NCI-H1436 treated with DMSO at 0.1 percent for 48 hours (cell line): ENCODE measurements at regions not wholly inside any gene's neighbourhood (a gene's known extent, or its start where the extent isn't known, plus 50 kb on each side); places are given as distances from the start of the nearest gene placed in this dataset.
"Not testable (repeated sequence)": the region's sequence is repeated elsewhere in the genome, so short reads cannot be mapped to it uniquely, and the experiment has no call there.

Experiments
- DNase-seq: peaks from one replicate; lab custom pipeline; 2025; lab: John Stamatoyannopoulos, UW

DNA sequence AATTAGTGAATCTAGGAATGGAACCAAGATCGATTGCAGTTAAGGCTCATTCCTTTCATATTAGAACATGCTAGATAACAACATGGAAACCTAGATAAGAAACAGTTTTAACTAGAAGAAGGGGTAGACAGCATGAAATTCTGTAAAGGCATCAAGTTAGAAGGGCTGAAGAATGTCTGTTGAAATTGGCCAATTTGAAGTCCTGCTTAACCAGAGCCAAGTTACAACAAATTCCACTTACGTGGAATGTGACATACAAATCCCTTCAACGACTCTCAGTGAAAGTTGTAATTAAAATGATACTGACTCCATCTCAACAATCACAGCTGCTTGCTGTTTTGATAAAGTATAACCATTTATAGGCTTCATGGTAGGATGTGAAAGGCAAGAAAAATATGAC, 1065.7 kb downstream of the DNAJB9 start:
- DNase-seq, result no peak

DNA sequence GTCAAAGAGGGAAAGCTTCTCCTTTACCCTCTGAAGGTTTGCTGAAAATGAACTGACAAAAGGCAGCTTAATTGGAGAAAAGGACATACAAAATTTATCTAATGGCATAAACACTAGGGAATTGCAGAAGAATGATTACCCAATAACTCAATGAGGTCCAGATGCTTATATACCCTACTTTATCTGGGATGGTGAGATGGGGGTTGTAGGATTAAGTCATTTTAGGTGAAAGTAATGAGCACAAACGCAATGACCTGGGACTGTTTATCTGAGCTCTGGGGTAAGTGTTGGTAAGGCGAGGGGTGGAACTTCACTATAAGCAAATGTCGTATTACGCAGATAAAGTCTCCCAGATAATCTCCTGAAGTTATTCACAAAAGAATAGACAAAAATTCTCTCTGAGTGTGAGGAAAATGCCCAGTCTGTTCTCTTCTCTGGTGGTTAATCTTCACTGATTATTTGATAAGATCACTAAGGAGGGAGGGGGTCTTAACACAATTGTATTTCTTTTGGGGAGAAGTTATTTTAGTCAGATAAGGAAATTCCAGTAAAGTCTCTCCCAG, 1067.8 kb downstream of the DNAJB9 start:
- no peak for DNase-seq

DNA sequence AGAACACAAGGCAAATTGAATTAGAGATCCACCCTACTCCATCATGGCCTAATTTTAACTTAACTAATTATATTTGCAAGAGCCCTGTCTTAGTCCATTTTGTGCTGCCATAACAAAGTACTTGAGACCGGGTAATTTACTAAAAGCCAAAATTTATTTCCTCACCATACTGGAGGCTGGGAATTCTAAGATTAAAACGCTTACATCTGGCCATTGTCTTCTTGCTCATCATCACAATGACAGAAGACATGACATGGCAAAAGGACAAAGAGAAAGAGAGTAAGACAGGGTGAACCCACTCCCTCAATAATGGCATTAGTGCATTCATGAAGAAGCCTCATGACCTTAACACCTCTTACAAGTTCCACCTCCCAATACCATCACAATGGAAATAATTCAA, 1068.6 kb downstream of the DNAJB9 start:
- no peak for DNase-seq

DNA sequence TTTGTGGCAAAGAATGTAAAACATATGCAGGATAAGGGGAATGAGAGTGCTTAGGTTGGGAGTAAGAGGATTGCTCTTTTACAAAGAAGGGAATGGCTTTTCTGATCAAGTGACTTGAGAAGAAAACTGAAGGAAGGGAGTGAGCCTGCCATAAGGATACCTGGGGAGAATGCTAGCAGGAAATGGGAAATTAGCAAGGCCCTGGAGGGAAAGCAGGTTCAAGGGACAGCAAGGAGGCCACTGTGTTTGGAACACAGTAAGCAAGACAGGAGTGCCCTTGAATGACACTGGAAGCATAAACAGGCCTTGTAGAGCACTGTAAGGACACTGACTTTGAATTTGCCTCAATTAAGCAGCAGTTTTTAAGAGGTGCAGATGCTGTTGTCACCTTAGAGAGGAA, 1069.9 kb downstream of the DNAJB9 start:
- DNase-seq, result no peak

DNA sequence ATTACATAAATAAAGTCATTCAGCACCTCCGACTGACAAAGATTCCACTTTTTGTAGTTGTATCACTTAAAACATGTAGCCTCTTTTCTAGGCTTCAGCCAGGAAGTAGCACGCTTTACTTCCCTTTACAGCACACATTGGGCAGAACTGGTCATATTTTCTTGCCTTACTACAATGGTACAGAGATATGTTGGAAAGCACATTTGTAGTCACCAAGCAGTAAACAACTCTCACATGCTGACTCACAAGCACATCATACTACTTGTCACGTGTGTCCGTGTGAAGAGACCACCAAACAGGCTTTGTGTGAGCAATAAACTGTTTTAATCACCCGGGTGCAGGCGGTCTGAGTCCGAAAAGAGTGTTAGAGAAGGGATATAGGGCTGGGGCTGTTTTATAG, 1071.8 kb downstream of the DNAJB9 start:
- DNase-seq, result no peak

DNA sequence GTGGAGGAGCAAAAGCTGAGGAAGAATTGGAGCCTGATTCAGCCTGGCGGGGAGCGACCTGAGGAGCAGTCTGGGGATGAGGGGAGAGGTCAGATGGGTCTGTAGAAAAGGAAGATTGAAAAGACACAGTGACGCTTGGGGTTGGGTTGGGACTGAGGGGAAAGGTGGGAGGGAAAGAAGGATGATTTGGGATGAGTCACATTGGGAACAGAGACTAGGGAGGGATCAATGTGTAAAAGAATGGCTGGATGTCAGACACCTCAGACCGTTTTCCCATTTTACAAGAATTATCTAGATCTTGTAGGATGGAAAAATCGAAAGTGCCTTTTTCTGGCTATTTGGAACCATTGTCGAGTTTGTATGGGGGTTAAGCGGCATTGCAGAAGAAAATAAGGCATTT, 1076.5 kb downstream of the DNAJB9 start:
- no peak for DNase-seq

DNA sequence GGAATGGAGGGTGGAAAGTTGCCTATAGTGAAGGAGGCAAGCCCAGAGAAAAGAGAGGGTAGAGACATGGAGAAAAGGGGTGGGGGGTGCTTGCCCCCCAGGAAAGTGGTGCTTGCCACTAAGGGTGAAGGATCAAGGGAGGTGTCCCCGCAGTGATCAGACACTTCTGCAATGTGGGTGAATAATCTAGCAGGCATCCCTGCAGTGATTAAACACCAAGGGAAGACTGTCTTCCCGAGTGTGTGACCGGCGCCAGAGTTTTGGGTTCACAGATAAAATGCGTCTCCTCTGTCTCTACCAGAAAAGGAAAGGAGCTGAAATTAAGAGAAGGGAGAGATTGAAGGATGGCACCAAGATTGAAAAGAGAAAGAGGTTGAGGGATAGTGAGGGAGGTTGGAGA, 1076.9 kb downstream of the DNAJB9 start:
- DNase-seq, result not testable (repeated sequence)

DNA sequence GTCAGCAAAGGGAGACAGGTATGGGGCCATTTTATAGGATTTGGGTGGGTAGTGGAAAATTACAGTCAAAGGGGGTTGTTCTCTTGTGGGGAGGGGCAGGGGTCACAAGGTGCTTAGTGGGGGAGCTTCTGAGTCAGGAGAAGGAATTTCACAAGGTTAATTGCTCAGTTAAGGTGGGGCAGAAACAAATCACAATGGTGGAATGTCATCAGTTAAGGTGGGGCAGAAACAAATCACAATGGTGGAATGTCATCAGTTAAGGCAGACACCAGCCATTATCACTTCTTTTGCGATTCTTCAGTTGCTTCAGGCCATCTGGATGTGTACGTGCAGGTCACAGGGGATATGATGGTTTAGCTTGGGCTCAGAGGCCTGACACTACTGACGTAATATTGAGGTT, 1077.6 kb downstream of the DNAJB9 start:
- not testable (repeated sequence) for DNase-seq

DNA sequence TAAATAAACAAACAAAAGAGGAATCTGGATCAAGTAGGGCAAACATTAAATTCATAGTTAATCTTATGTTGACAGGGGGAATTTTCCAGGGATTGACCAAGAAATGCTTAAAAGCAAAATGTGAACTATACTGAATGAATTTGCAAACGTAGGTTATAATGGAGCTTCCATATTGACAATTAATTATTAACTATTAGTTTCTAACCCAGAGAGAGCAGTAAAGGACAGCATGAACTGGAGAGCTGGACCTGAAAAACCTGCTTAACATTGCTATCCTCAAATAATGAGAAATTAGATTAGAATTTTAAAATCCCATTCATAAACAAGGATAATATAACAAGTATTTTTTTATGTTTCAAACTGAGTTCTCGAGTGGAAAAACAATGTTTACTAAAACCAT, 1089.6 kb downstream of the DNAJB9 start:
- no peak for DNase-seq

DNA sequence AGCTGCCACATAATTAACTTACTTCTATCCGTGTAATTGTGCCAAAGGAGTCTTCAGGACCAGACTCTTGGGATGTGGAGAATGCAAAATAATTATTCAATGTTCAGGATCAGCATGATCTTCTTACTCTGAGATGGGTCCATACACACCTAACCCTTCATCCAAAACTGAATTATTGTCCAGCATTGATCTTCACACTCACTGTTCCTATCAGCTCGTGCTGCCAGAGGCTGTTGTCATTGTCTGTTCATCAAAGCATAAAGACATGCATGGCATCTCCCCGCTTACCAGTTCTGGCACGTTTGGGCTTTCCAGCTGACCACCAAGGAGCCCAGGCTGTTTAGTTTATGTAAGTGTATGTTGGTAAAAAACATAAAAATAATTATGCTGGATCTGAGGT, 1090.7 kb downstream of the DNAJB9 start:
- no peak for DNase-seq

DNA sequence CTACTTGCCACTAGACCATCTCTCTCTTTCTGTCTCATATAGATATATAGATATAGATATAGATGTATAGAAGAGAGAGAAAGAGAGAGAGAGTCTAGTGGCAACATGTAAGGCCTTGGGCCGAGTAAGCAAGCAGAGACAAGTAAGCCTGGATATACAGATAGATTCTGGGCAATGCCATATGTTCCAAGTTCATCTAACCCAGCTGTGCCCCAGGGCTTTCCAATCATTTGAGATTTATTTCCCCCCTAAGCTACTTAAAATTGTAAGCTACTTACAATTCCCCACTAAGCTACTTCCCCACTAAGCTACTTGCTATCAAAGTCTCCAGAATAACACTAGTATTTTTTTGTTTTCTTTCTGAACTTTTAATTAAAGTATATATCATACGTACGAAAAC, 1094.1 kb downstream of the DNAJB9 start:
- DNase-seq, result no peak

DNA sequence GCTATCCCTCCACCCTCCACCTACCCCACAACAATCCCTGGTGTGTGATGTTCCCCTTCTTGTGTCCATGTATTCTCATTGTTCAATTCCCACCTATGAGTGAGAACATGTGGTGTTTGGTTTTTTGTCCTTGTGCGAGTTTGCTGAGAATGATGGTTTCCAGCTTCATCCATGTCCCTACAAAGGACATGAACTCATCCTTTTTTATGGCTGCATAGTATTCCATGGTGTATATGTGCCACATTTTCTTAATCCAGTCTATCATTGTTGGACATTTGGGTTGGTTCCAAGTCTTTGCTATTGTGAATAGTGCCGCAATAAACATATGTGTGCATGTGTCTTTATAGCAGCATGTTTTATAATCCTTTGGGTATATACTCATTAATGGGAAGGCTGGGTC, 1117.6 kb downstream of the DNAJB9 start:
- DNase-seq, result not testable (repeated sequence)

DNA sequence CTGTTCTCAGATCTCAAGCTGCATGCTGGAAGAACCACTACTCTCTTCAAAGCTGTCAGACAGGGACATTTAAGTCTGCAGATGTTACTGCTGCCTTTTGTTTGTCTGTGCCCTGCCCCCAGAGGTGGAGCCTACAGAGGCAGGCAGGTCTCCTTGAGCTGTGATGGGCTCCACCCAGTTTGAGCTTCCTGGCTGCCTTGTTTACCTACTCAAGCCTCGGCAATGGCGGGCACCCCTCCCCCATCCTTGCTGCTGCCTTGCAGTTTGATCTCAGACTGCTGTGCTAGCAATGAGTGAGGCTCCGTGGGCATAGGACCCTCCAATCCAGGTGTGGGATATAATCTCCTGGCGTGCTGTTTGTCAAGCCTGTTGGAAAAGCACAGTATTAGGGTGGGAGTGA, 1122.9 kb downstream of the DNAJB9 start:
- DNase-seq, result not testable (repeated sequence)

DNA sequence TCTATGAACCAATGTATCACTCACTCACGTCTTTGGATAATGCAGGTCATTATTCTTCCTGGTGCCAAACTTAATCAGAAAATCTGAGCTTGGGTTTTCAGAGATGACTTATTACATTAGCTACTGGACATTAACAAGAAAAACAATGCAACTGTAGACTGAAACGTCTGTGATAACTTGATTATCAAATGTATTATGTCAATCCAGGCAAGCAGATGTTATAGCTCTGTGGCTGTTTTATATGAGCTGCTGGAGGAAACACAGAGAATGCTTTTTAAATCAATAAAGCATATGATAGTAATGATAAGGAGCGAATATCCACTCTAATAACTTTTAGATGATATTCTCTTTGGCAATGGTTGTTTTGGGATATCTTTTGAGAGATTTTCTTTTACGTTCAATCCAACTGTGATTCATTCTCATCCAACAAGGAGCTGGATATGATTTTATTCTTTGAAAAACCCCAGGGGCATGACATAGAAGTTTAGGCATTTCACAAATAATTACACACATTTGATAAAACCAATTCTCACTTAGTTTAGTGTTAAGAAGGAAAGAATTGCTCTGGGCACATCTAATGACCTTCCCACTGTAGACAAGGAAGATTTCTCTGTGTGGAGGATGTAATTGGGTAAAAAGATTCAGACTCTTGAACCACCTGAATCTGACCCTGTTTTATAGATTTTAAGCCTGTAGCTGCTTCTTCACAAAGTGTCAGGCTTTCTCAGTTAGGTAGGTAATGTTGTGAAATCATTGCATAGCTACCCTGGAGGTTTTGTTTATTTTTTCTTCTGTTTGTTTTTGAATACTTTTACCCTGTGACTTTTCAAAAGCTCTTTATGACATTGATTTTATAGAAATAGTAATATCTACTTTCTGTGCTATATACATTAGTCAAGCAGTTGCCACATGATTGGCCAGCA, 1124.7 kb downstream of the DNAJB9 start:
- DNase-seq, result no peak

DNA sequence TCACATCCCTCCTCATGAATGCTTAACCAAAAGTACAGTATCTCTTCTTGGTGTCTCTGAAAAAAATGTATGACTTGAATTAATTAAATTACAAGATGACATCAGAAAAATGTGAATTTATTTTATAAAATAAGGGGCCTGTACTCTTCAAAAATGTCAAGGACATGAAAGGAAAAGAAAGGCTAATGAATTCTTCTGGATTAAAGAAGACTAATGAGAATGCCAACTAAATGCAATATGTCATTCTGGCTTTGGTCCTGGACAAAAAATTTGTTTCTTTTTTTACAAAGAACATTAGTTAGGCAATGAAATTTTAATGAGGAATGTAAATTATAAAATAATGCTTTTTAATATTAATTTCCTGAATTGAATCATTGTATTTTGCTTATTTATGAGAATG, 1125.7 kb downstream of the DNAJB9 start:
- DNase-seq, result no peak

DNA sequence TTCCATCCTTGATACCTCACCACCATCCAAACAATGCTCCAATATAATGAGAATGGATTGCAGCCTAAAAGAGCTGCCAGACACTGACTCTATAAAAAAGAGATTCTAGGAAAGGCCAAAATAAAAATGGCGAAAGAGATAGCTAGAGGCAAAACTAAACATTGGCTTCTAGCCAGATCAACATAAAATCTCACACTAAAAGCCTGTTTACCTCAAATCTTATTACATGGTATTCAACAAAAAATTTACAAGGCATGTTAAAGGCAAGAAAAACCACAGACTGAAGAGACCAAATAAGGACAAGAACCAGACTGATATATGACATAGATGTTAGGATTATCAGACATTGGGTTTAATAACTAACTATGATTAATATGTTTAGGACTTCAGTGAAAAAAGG, 1127.0 kb downstream of the DNAJB9 start:
- DNase-seq, result no peak

DNA sequence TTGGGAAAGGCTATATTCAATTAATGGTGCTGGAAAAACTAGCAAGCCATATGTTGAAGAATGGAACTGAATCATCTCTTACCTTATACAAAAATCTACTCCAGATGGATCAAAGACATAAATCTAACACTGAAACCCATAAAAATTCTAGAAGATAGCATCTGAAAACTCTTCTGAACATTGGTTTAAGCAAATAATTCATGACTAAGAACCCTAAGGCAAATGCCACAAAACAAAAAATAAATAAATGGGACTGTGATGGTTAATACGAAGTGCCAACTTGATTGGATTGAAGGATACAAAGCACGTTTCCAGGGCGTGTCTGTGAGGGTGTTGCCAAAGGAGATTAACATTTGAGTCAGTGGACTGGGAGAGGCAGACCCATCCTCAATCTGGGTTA, 1130.0 kb downstream of the DNAJB9 start:
- no peak for DNase-seq

DNA sequence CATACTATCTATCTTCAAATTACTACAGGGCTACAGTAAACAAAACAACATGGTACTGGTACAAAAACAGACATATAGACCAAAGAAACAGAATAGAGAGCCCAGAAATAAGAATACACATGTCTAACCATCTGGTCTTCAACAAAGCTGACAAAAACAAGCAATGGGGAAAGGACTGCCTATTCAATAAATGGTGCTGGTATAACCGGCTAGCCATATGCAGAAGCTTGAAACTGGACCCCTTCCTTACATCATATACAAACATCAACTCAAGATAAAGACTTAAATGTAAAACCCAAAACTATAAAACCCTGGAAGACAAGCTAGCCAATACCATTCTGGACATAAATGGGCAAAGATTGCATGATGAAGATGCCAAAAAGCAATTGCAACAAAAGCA, 1143.7 kb downstream of the DNAJB9 start:
- no peak for DNase-seq

DNA sequence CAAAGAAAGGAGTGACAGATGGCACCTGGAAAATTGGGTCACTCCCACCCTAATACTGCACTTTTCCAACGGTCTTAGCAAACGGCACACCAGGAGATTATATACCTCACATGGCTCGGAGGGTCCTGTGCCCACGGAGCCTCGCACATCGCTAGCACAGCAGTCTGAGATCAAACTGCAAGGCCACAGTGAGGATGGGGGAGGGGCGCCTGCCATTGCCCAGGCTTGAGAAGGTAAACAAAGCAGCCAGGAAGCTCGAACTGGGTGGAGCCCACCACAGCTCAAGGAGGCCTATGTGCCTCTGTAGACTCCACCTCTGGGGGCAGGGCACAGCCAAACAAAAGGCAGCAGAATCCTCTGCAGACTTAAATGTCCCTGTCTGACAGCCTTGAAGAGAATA, 1149.7 kb downstream of the DNAJB9 start:
- not testable (repeated sequence) for DNase-seq

DNA sequence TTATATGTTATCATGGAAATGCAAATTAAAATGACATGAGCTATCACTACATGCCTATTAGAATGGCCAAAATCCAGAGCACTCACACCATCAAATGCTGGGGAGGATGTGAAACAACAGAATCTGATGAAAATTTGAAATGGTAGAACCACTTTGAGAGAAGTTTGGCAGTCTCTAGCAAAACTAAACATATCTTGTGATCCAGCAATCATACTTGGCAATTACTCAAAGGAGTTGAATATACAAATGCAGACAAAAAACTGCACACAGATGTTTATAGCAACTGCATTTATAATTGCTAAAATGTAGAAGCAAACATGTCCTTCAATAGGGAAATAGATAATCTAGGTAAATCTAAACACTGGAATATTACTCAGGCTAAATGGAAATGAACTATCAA, 1164.9 kb downstream of the DNAJB9 start:
- DNase-seq, result no peak

DNA sequence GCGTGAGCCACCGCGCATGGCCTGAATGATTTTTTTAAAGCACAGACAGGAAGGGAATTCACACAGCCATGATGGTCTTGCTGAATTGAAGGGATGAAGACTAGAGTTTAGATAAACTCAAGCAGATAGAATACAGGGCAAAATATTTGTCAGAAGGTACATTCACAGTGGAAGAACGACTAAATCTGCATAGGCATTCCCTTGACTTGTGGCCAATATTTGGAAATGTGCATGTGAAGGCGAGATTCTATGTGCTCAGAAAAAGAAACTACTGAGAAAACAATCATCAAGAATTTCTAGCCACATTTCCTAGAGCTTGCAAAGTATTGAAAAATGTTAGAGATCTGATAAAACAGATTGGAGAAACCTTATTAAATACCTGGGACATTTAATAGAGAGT, 1166.2 kb downstream of the DNAJB9 start:
- no peak for DNase-seq

DNA sequence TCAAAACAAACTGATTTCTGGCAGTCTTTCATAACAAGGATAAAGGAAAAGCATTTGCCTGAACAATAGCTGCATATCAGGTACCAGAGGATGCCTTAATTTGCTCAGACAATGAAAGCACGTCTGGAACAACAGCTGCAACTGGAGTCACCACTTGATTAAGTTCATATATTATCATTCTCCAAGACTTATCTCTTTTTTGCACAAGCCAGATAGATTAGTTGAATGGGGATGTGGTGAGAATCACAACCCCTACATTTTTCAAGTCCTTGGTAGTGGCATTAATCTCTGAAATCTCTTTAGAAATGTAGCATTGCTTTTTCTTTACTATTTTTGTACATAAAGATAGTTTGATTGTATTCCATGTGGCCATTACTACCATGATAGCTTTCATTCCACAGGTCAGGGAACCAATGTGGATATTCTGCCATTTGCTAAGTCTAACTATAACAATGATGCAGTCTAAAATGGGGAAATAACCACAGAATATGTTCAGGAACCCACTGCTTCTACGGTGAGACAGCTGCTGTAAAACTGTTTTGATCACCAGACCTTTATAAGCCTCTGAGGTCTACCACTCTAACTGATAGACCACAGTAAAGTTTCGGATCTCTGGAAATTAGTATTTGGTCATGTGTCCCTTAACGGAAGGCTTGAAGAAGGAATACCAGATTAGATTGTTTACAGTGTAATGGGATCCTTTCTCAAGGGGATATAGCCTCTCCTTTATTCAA, 1176.2 kb downstream of the DNAJB9 start:
- no peak for DNase-seq

DNA sequence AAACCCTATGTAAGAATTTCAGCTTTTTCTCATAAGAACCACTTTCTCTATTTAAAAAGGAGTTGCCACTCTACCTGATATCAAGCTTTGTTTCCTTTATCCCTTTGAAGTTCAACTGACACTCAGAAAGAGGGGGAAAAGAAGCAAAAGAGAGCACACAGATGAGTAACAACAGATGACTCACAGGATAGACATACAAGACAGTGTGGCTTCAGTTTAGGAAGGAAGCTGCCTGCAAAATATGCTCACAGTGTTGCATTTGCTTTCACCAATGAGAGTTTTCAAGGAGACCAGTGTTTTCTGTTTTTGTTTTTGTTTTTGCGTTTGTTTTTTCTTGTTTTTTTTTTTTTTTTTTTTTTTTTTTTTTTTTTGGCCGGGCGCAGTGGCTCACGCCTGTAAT, 1181.6 kb downstream of the DNAJB9 start:
- DNase-seq, result no peak
